ENCODE measurements at regions not wholly inside any gene's neighbourhood (a gene's known extent, or its start where the extent isn't known, plus 50 kb on each side); places are given as distances from the start of the nearest gene placed in this dataset.

GRCh38 chr1:88327391-88328267 is 356.4 kb upstream of the PKN2 start:
- intact Hi-C loops (cut with micrococcal nuclease; ENCODE audit: unreplicated experiment), result no loop called here
- Histone ChIP-seq H3K9me3 (ENCODE audit: low read length) (no peaks in the 10 kb centered on the region), H4K20me1 (ENCODE audit: insufficient read depth, low read length) (no peaks in the 10 kb centered on the region), H3K4me2 (ENCODE audit: low read length) (no peak overlapping the region), H3K4me3 (ENCODE audit: low read depth, low read length, poor library complexity, severe bottlenecking) (no peak overlapping the region), H3K79me2 (ENCODE audit: insufficient read depth, low read depth, low read length) (no peaks in the 10 kb centered on the region), H2AFZ (ENCODE audit: low read length) (no peak overlapping the region), H3K27ac (ENCODE audit: low read depth, low read length, poor library complexity, severe bottlenecking) (no peak overlapping the region), H3K36me3 (ENCODE audit: insufficient read depth, low read length) (no peaks in the 10 kb centered on the region), H3K9me2 (ENCODE audit: insufficient read depth, low read length) (no peaks in the 10 kb centered on the region), H3K4me1 (ENCODE audit: insufficient read depth, low read length, poor library complexity, severe bottlenecking) (no peaks in the 10 kb centered on the region)
- ChIA-PET POLR2A (no interaction called here), CTCF (ENCODE audit: unreplicated experiment) (no interaction called here)
- BruUV-seq (replicated peaks), result no TSS peak
- no peak for DNase-seq (ENCODE audit: low spot score)
- no peak for TF ChIP-seq EZH2phosphoT487 (IDR thresholded peaks at IDR 0.05; ENCODE audit: borderline replicate concordance, low read depth, low read length)
- TF ChIP-seq, protein P1, sequence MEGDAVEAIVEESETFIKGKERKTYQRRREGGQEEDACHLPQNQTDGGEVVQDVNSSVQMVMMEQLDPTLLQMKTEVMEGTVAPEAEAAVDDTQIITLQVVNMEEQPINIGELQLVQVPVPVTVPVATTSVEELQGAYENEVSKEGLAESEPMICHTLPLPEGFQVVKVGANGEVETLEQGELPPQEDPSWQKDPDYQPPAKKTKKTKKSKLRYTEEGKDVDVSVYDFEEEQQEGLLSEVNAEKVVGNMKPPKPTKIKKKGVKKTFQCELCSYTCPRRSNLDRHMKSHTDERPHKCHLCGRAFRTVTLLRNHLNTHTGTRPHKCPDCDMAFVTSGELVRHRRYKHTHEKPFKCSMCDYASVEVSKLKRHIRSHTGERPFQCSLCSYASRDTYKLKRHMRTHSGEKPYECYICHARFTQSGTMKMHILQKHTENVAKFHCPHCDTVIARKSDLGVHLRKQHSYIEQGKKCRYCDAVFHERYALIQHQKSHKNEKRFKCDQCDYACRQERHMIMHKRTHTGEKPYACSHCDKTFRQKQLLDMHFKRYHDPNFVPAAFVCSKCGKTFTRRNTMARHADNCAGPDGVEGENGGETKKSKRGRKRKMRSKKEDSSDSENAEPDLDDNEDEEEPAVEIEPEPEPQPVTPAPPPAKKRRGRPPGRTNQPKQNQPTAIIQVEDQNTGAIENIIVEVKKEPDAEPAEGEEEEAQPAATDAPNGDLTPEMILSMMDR (conservative IDR thresholded peaks at IDR 0.05; ENCODE audit: low read length), result no peak

DNA sequence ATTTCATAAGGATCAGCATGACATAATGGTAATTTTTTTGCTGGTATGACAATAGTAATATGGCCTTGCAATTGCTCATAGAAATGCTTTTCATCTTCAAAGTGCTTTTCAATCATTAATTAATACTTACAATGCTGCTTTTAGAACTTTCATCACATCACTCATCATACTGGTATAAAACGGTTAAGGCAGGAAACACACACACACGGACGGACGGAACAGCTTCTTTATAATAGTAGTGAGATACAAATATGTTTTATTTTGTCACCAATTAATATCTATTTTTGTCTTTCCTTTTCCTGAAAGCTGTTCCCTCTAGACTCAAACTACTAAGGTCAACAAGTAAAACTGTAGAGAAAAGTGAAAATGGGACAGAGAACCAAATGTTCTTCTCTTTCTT is 353.9 kb upstream of the PKN2 start:
- H4K20me1 ChIP-seq (ENCODE audit: insufficient read depth, low read length), result no peaks in the 10 kb centered on the region
- no TSS peak for BruUV-seq (replicated peaks)
- no peaks in the 10 kb centered on the region for H3K79me2 ChIP-seq (ENCODE audit: insufficient read depth, low read depth, low read length)
- TF ChIP-seq EZH2phosphoT487 (IDR thresholded peaks at IDR 0.05; ENCODE audit: borderline replicate concordance, low read depth, low read length), result no peak
- TF ChIP-seq, protein P1 (conservative IDR thresholded peaks at IDR 0.05; ENCODE audit: low read length), result no peak
- H3K27ac ChIP-seq (ENCODE audit: low read depth, low read length, poor library complexity, severe bottlenecking), result no peak overlapping the region
- ChIA-PET CTCF (ENCODE audit: unreplicated experiment) (no interaction called here), POLR2A (interaction anchor here (1.0 kb wide), 1 partner anchor 8 kb away, joined by 3 read pairs; no protein-coding TSS in a partner anchor)
- H3K4me2 ChIP-seq (ENCODE audit: low read length), result no peak overlapping the region
- intact Hi-C loops (cut with micrococcal nuclease; ENCODE audit: unreplicated experiment), result no loop called here
- H3K9me2 ChIP-seq (ENCODE audit: insufficient read depth, low read length), result no peaks in the 10 kb centered on the region
- H3K4me1 ChIP-seq (ENCODE audit: insufficient read depth, low read length, poor library complexity, severe bottlenecking), result no peaks in the 10 kb centered on the region
- H3K4me3 ChIP-seq (ENCODE audit: low read depth, low read length, poor library complexity, severe bottlenecking), result no peak overlapping the region
- no peak overlapping the region for H2AFZ ChIP-seq (ENCODE audit: low read length)
- H3K36me3 ChIP-seq (ENCODE audit: insufficient read depth, low read length), result no peaks in the 10 kb centered on the region
- no peaks in the 10 kb centered on the region for H3K9me3 ChIP-seq (ENCODE audit: low read length)
- DNase-seq (ENCODE audit: low spot score), result no peak

- no peak overlapping the region for H3K27ac ChIP-seq (ENCODE audit: low read depth, low read length, poor library complexity, severe bottlenecking)
- H3K4me2 ChIP-seq (ENCODE audit: low read length), result no peak overlapping the region
- H3K79me2 ChIP-seq (ENCODE audit: insufficient read depth, low read depth, low read length), result no peaks in the 10 kb centered on the region
- no peaks in the 10 kb centered on the region for H3K36me3 ChIP-seq (ENCODE audit: insufficient read depth, low read length)
- BruUV-seq (replicated peaks), result no TSS peak
- H2AFZ ChIP-seq (ENCODE audit: low read length), result no peak overlapping the region
- no peaks in the 10 kb centered on the region for H3K4me1 ChIP-seq (ENCODE audit: insufficient read depth, low read length, poor library complexity, severe bottlenecking)
- H4K20me1 ChIP-seq (ENCODE audit: insufficient read depth, low read length), result no peaks in the 10 kb centered on the region
- no peak for DNase-seq (ENCODE audit: low spot score)
- POLR2A ChIA-PET, result interaction anchor here (0.7 to 1.0 kb wide), 2 partner anchors 18 to 216 kb away, joined by 3 to 4 read pairs; no protein-coding TSS in a partner anchor
- CTCF ChIA-PET (ENCODE audit: unreplicated experiment), result no interaction called here
- no peaks in the 10 kb centered on the region for H3K9me2 ChIP-seq (ENCODE audit: insufficient read depth, low read length)
- TF ChIP-seq, protein P1 (conservative IDR thresholded peaks at IDR 0.05; ENCODE audit: low read length), result no peak
- no peak for TF ChIP-seq EZH2phosphoT487 (IDR thresholded peaks at IDR 0.05; ENCODE audit: borderline replicate concordance, low read depth, low read length)
- no peaks in the 10 kb centered on the region for H3K9me3 ChIP-seq (ENCODE audit: low read length)
- no peak overlapping the region for H3K4me3 ChIP-seq (ENCODE audit: low read depth, low read length, poor library complexity, severe bottlenecking)
- intact Hi-C loops (cut with micrococcal nuclease; ENCODE audit: unreplicated experiment), result no loop called here
These were observed 350.9 kb upstream of the PKN2 start for GRCh38 chr1:88333086-88333695.

All from OCI-LY7 (cell line).